HEK293 (cell line): ENCODE measurements at regions not wholly inside any gene's neighbourhood (a gene's known extent, or its start where the extent isn't known, plus 50 kb on each side); places are given as distances from the start of the nearest gene placed in this dataset.

Experiments
- BCL6B ChIP-seq: fragments of 450-650 bp; formaldehyde crosslinking; IDR thresholded peaks from 2 replicates; pipeline ENCODE4 v1.5.1; 2017; ENCODE audit warnings: missing biosample characterization, missing genetic modification characterization
- CTCF ChIP-seq: fragments of 450-650 bp; formaldehyde crosslinking; IDR thresholded peaks from 2 replicates; pipeline ENCODE4 v1.5.1; 2016; ENCODE audit warnings: missing biosample characterization, missing genetic modification characterization
- MZF1 ChIP-seq: fragments of 450-650 bp; formaldehyde crosslinking; IDR thresholded peaks from 2 replicates; pipeline ENCODE4 v1.5.1; 2017; ENCODE audit warnings: missing biosample characterization, missing genetic modification characterization, borderline replicate concordance
- PRDM1 ChIP-seq: fragments of 450-650 bp; formaldehyde crosslinking; IDR thresholded peaks from 2 replicates; pipeline ENCODE4; 2016; ENCODE audit warnings: missing biosample characterization, missing genetic modification characterization
- REST ChIP-seq: fragments of 450-650 bp; formaldehyde crosslinking; IDR thresholded peaks from 2 replicates; pipeline ENCODE4 v1.5.1; 2016; ENCODE audit warnings: missing biosample characterization, missing genetic modification characterization
- ZBTB20 ChIP-seq: fragments of 450-650 bp; formaldehyde crosslinking; IDR thresholded peaks from 2 replicates; pipeline ENCODE4 v1.5.1; 2016; ENCODE audit warnings: missing biosample characterization, missing genetic modification characterization
- ZBTB8A ChIP-seq: fragments of 450-650 bp; formaldehyde crosslinking; IDR thresholded peaks from 2 replicates; pipeline ENCODE4 v1.5.1; 2016; ENCODE audit warnings: missing biosample characterization, missing genetic modification characterization
- ZNF302 ChIP-seq: fragments of 450-650 bp; formaldehyde crosslinking; IDR thresholded peaks from 2 replicates; pipeline ENCODE4 v1.5.1; 2016; ENCODE audit warnings: missing biosample characterization, missing genetic modification characterization, low read depth
- ZNF366 ChIP-seq: fragments of 450-650 bp; formaldehyde crosslinking; conservative IDR thresholded peaks from 2 replicates; pipeline ENCODE4 v1.5.1; 2016; ENCODE audit warnings: missing biosample characterization, missing genetic modification characterization
- ZNF600 ChIP-seq: fragments of 450-650 bp; formaldehyde crosslinking; IDR thresholded peaks from 2 replicates; pipeline ENCODE4 v1.5.1; 2016; ENCODE audit warnings: missing biosample characterization, missing genetic modification characterization
- ZNF629 ChIP-seq: fragments of 450-650 bp; formaldehyde crosslinking; IDR thresholded peaks from 2 replicates; pipeline ENCODE4 v1.5.1; 2017; ENCODE audit warnings: missing biosample characterization, missing genetic modification characterization
- ZNF670 ChIP-seq: fragments of 450-650 bp; formaldehyde crosslinking; IDR thresholded peaks from 2 replicates; pipeline ENCODE4 v1.5.1; 2016; ENCODE audit warnings: missing biosample characterization, missing genetic modification characterization, low read depth
- ZNF76 ChIP-seq: fragments of 450-650 bp; formaldehyde crosslinking; IDR thresholded peaks from 2 replicates; pipeline ENCODE4; 2016; ENCODE audit warnings: low read depth, missing biosample characterization, missing genetic modification characterization, borderline replicate concordance
- ZNF776 ChIP-seq: fragments of 450-650 bp; formaldehyde crosslinking; IDR thresholded peaks from 2 replicates; pipeline ENCODE4 v1.5.0; 2017; ENCODE audit warnings: missing biosample characterization, missing genetic modification characterization, borderline replicate concordance

GRCh38 chr5:2048664-2049063, 165.9 kb upstream of the IRX4 start:
- TF ChIP-seq ZNF776 (tag by site-specific recombination), result no peak
- TF ChIP-seq ZNF670 (tag by site-specific recombination), result no peak
- no peak for TF ChIP-seq CTCF
- no peak for TF ChIP-seq PRDM1 (tag by site-specific recombination)
- no peak for TF ChIP-seq ZNF76 (tag by site-specific recombination)
- no peak for TF ChIP-seq ZNF629 (tag by site-specific recombination)
- no peak for TF ChIP-seq ZNF600
- TF ChIP-seq ZBTB20 (tag by site-specific recombination), result no peak
- no peak for TF ChIP-seq BCL6B
- TF ChIP-seq ZNF302, result no peak
- TF ChIP-seq ZNF366 (tag by site-specific recombination), result no peak
- no peak for TF ChIP-seq MZF1 (tag by site-specific recombination)
- no peak for TF ChIP-seq ZBTB8A (tag by site-specific recombination)
- TF ChIP-seq REST (tag by site-specific recombination), result no peak
